OCI-LY3 (cell line): ENCODE measurements at regions not wholly inside any gene's neighbourhood (a gene's known extent, or its start where the extent isn't known, plus 50 kb on each side); places are given as distances from the start of the nearest gene placed in this dataset.

Experiments
- CTCF ChIP-seq: fragments of 200-600, 300-600 bp; sonication (generic); IDR thresholded peaks from 2 replicates; pipeline ENCODE4 v1.5.1; 2014; ENCODE audit warnings: antibody characterized with exemption, low read length, low read depth
- EZH2phosphoT487 ChIP-seq: fragments of 200-600 bp; shearing (Covaris generic); IDR thresholded peaks from 2 replicates; pipeline ENCODE4 v1.6.1; 2018; ENCODE audit warnings: antibody characterized with exemption, mixed run types, low read depth

- TF ChIP-seq CTCF (no peak), EZH2phosphoT487 (no peak)
Measured at GRCh38 chr6:148151896-148152643, 190.6 kb upstream of the SASH1 start.
